SK-N-SH treated with all-trans-retinoic acid at 6 μM for 48 hours (cell line): ENCODE measurements at regions not wholly inside any gene's neighbourhood (a gene's known extent, or its start where the extent isn't known, plus 50 kb on each side); places are given as distances from the start of the nearest gene placed in this dataset.

Experiments used
- BACH2 ChIP-seq: fragments of 250-450 bp; sonication (Bioruptor Pico); IDR thresholded peaks from 2 replicates; pipeline ENCODE4 v1.9.0; 2021; ENCODE audit warnings: mild to moderate bottlenecking, borderline replicate concordance
- CSRNP3 ChIP-seq: fragments of 250-450 bp; sonication (Bioruptor Pico); IDR thresholded peaks from 2 replicates; pipeline ENCODE4 v1.5.1; 2021; ENCODE audit warnings: mild to moderate bottlenecking, moderate library complexity
- ESRRG ChIP-seq: fragments of 250-450 bp; sonication (Bioruptor Pico); IDR thresholded peaks from 2 replicates; pipeline ENCODE4 v1.6.1; 2021; ENCODE audit warnings: mild to moderate bottlenecking
- GLIS3 ChIP-seq: fragments of 250-450 bp; sonication (Bioruptor Pico); IDR thresholded peaks from 2 replicates; pipeline ENCODE4 v1.5.0; 2020; ENCODE audit warnings: mild to moderate bottlenecking, moderate library complexity
- ISL1 ChIP-seq: fragments of 250-450 bp; sonication (Bioruptor Pico); IDR thresholded peaks from 2 replicates; pipeline ENCODE4 v2.1.2; 2022; ENCODE audit warnings: mild to moderate bottlenecking, moderate library complexity
- PATZ1 ChIP-seq: fragments of 250-450 bp; sonication (Bioruptor Pico); IDR thresholded peaks from 2 replicates; pipeline ENCODE4 v1.8.0; 2020; ENCODE audit warnings: mild to moderate bottlenecking, moderate library complexity, borderline replicate concordance
- POU6F1 ChIP-seq: fragments of 250-450 bp; sonication (Bioruptor Pico); IDR thresholded peaks from 2 replicates; pipeline ENCODE4 v1.8.0; 2021; ENCODE audit warnings: low read depth, mild to moderate bottlenecking, moderate library complexity, borderline replicate concordance
- PPARA ChIP-seq: fragments of 250-450 bp; sonication (Bioruptor Pico); IDR thresholded peaks from 2 replicates; pipeline ENCODE4 v1.5.0; 2020; ENCODE audit warnings: mild to moderate bottlenecking, borderline replicate concordance
- RARB ChIP-seq: fragments of 250-450 bp; sonication (Bioruptor Pico); IDR thresholded peaks from 2 replicates; pipeline ENCODE4 v1.8.0; 2021; ENCODE audit warnings: mild to moderate bottlenecking, moderate library complexity
- SNAI2 ChIP-seq: fragments of 250-450 bp; sonication (Bioruptor Pico); IDR thresholded peaks from 2 replicates; pipeline ENCODE4 v1.5.0; 2020; ENCODE audit warnings: mild to moderate bottlenecking, moderate library complexity
- TOX ChIP-seq: fragments of 250-450 bp; sonication (Bioruptor Pico); IDR thresholded peaks from 2 replicates; pipeline ENCODE4 v1.8.0; 2021; ENCODE audit warnings: mild to moderate bottlenecking, moderate library complexity, borderline replicate concordance
- ZNF565 ChIP-seq: fragments of 450-650 bp; formaldehyde crosslinking; conservative IDR thresholded peaks from 2 replicates; pipeline ENCODE4 v1.5.0; 2020; ENCODE audit warnings: low read depth, mild to moderate bottlenecking, moderate library complexity
- ZNF8 ChIP-seq: fragments of 450-650 bp; formaldehyde crosslinking; IDR thresholded peaks from 2 replicates; pipeline ENCODE4 v1.5.0; 2020; ENCODE audit warnings: mild to moderate bottlenecking, moderate library complexity

GRCh38 chr18:25608091-25608490 is 256.1 kb upstream of the ZNF521 start:
- no peak for TF ChIP-seq BACH2
- TF ChIP-seq ESRRG: no peak
- TF ChIP-seq ZNF565 (CRISPR knock-in tag): no peak
- no peak for TF ChIP-seq PATZ1
- TF ChIP-seq ISL1: no peak
- no peak for TF ChIP-seq TOX
- TF ChIP-seq POU6F1 (CRISPR knock-in tag): no peak
- no peak for TF ChIP-seq CSRNP3 (CRISPR knock-in tag)
- no peak for TF ChIP-seq PPARA (CRISPR knock-in tag)
- no peak for TF ChIP-seq RARB
- no peak for TF ChIP-seq SNAI2 (CRISPR knock-in tag)
- no peak for TF ChIP-seq ZNF8 (CRISPR knock-in tag)
- TF ChIP-seq GLIS3 (CRISPR knock-in tag): no peak
